ENCODE measurements at regions not wholly inside any gene's neighbourhood (a gene's known extent, or its start where the extent isn't known, plus 50 kb on each side); places are given as distances from the start of the nearest gene placed in this dataset.

- TF ChIP-seq CTCF (IDR thresholded peaks at IDR 0.05) (no peak), POLR2AphosphoS5 (IDR thresholded peaks at IDR 0.05) (no peak), POLR2A (IDR thresholded peaks at IDR 0.05) (no peak)
Observed at GRCh38 chr10:3006607-3007006, 60.7 kb upstream of the PFKP start.
